SK-N-SH (cell line): ENCODE measurements at regions not wholly inside any gene's neighbourhood (a gene's known extent, or its start where the extent isn't known, plus 50 kb on each side); places are given as distances from the start of the nearest gene placed in this dataset.

Source experiments
- EZH2phosphoT487 ChIP-seq: fragments of 200-600 bp; sonication (generic); IDR thresholded peaks from 2 replicates; pipeline ENCODE4 v1.6.1; 2017; ENCODE audit warnings: low read depth, mixed run types, mild to moderate bottlenecking, antibody characterized with exemption, moderate library complexity, borderline replicate concordance
- RFX5 ChIP-seq: IDR thresholded peaks from 2 replicates; pipeline ENCODE4 v1.6.1; 2012; ENCODE audit warnings: mild to moderate bottlenecking, improper control_type of control experiment, low read length
- YY1 ChIP-seq: IDR thresholded peaks from 2 replicates; pipeline ENCODE4 v1.4.0; 2012; ENCODE audit warnings: low read depth, mild to moderate bottlenecking
- TF ChIP-seq, protein P1 (sequence below): fragments of 200-600 bp; sonication (generic); IDR thresholded peaks from 2 replicates; pipeline ENCODE4 v1.6.1; 2017; ENCODE audit warnings: antibody characterized with exemption, mild to moderate bottlenecking, moderate library complexity

DNA sequence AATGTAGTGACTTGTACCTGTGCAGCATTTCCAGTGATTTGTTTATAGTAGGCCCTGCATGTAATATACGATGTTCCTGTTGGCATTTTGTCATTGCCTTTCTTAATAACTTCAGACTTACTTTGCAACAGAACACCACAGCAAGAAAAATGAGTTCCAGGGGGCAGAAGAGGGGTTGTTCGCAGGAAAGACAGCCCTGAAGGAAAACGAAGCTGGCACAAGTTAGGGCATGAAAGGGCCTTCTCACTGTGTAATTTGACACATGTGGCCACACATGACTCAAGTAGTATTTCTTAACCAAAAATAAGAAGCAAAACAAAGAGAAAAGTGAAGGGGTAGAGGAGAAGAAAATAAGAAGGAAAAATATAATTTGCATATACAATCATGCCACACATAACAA lies 265.8 kb upstream of the SMIM31 start:
- TF ChIP-seq, protein P1, sequence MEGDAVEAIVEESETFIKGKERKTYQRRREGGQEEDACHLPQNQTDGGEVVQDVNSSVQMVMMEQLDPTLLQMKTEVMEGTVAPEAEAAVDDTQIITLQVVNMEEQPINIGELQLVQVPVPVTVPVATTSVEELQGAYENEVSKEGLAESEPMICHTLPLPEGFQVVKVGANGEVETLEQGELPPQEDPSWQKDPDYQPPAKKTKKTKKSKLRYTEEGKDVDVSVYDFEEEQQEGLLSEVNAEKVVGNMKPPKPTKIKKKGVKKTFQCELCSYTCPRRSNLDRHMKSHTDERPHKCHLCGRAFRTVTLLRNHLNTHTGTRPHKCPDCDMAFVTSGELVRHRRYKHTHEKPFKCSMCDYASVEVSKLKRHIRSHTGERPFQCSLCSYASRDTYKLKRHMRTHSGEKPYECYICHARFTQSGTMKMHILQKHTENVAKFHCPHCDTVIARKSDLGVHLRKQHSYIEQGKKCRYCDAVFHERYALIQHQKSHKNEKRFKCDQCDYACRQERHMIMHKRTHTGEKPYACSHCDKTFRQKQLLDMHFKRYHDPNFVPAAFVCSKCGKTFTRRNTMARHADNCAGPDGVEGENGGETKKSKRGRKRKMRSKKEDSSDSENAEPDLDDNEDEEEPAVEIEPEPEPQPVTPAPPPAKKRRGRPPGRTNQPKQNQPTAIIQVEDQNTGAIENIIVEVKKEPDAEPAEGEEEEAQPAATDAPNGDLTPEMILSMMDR = no peak
- TF ChIP-seq RFX5 = no peak
- no peak for TF ChIP-seq EZH2phosphoT487
- TF ChIP-seq YY1 = no peak
